ENCODE measurements at regions not wholly inside any gene's neighbourhood (a gene's known extent, or its start where the extent isn't known, plus 50 kb on each side); places are given as distances from the start of the nearest gene placed in this dataset.

DNA sequence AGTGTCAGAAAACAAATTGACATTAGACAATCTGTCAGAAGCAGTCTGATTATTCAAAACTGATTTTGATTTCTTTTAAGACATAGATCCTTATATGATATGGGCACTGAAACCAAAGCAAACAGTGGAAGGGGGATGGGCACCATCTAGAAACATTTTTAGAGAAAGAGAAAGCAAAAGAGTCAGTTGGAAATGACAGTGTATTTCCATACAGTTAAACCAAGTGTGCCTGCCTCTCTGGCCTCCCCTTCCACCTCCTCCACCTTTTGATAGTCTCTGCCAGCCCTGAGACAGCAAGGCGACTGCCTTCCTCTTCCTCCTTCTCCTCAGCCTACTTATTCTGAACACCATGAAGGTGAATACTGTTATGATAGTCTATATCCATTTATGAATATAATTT, 949.7 kb downstream of the AMY1C start:
- TF ChIP-seq, protein P1, sequence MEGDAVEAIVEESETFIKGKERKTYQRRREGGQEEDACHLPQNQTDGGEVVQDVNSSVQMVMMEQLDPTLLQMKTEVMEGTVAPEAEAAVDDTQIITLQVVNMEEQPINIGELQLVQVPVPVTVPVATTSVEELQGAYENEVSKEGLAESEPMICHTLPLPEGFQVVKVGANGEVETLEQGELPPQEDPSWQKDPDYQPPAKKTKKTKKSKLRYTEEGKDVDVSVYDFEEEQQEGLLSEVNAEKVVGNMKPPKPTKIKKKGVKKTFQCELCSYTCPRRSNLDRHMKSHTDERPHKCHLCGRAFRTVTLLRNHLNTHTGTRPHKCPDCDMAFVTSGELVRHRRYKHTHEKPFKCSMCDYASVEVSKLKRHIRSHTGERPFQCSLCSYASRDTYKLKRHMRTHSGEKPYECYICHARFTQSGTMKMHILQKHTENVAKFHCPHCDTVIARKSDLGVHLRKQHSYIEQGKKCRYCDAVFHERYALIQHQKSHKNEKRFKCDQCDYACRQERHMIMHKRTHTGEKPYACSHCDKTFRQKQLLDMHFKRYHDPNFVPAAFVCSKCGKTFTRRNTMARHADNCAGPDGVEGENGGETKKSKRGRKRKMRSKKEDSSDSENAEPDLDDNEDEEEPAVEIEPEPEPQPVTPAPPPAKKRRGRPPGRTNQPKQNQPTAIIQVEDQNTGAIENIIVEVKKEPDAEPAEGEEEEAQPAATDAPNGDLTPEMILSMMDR (IDR thresholded peaks at IDR 0.05), result no peak
- TF ChIP-seq POLR2A (IDR thresholded peaks at IDR 0.05) (no peak), POLR2AphosphoS5 (IDR thresholded peaks at IDR 0.05; ENCODE audit: insufficient read depth in 1 of 2, low read depth in 1 of 2) (no peak)
